ENCODE measurements at regions not wholly inside any gene's neighbourhood (a gene's known extent, or its start where the extent isn't known, plus 50 kb on each side); places are given as distances from the start of the nearest gene placed in this dataset.
A peak's percentile ranks its signal among the peaks of the same experiment; 100 is the strongest.

DNA sequence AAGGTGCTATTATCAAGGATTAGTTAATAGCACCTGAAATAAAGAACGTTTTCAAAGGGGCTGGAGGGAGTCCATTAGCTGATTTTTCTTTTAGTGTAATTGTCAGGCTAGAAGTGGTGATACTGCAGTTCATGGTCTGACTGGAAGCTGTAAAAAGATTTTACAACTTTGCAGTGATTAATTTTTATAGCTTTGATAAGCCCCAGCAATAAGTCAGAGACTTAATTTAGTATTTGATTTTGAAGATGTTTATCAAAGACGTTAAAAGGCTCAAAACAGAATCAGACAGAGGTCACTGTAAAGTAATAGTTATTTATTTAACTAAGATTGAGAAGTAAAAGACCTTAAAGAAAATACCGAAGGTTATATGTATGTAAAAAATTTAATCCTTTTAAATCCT lies 165.5 kb upstream of the FMN2 start:
- Histone ChIP-seq H3K4me2 (ENCODE audit: low read length) (no peak overlapping the region), H3K36me3 (replicated peaks; ENCODE audit: low read depth, low read length) (no peaks in the 10 kb centered on the region), H3K9me3 (ENCODE audit: insufficient read depth, low read length) (no peaks in the 10 kb centered on the region), H3K79me2 (ENCODE audit: low read length) (no peaks in the 10 kb centered on the region), H3K9ac (ENCODE audit: low read length) (no peak overlapping the region), H4K20me1 (ENCODE audit: insufficient read depth, low read length) (no peaks in the 10 kb centered on the region), H3K27me3 (ENCODE audit: low read depth, low read length) (no peaks in the 10 kb centered on the region), H2AFZ (ENCODE audit: low read depth, low read length) (no peak overlapping the region), H3K4me1 (ENCODE audit: low read length) (no peaks in the 10 kb centered on the region), H3K27ac (ENCODE audit: low read length) (no peak overlapping the region), H3K4me3 (ENCODE audit: low read length) (no peak overlapping the region)
- TF ChIP-seq, protein P1, sequence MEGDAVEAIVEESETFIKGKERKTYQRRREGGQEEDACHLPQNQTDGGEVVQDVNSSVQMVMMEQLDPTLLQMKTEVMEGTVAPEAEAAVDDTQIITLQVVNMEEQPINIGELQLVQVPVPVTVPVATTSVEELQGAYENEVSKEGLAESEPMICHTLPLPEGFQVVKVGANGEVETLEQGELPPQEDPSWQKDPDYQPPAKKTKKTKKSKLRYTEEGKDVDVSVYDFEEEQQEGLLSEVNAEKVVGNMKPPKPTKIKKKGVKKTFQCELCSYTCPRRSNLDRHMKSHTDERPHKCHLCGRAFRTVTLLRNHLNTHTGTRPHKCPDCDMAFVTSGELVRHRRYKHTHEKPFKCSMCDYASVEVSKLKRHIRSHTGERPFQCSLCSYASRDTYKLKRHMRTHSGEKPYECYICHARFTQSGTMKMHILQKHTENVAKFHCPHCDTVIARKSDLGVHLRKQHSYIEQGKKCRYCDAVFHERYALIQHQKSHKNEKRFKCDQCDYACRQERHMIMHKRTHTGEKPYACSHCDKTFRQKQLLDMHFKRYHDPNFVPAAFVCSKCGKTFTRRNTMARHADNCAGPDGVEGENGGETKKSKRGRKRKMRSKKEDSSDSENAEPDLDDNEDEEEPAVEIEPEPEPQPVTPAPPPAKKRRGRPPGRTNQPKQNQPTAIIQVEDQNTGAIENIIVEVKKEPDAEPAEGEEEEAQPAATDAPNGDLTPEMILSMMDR (IDR thresholded peaks at IDR 0.05; ENCODE audit: low read depth, low read length) = no peak
- no peak for TF ChIP-seq EZH2phosphoT487 (IDR thresholded peaks at IDR 0.05; ENCODE audit: low read depth)

- no peak overlapping the region for H3K4me3 ChIP-seq (ENCODE audit: low read length)
- no peaks in the 10 kb centered on the region for H3K79me2 ChIP-seq (ENCODE audit: low read length)
- H2AFZ ChIP-seq (ENCODE audit: low read depth, low read length) = no peak overlapping the region
- no peak overlapping the region for H3K9ac ChIP-seq (ENCODE audit: low read length)
- no peak overlapping the region for H3K4me2 ChIP-seq (ENCODE audit: low read length)
- H3K9me3 ChIP-seq (ENCODE audit: insufficient read depth, low read length) = no peaks in the 10 kb centered on the region
- no peaks in the 10 kb centered on the region for H3K27me3 ChIP-seq (ENCODE audit: low read depth, low read length)
- TF ChIP-seq EZH2phosphoT487 (IDR thresholded peaks at IDR 0.05; ENCODE audit: low read depth) = no peak
- TF ChIP-seq, protein P1 (IDR thresholded peaks at IDR 0.05; ENCODE audit: low read depth, low read length) = no peak
- no peak overlapping the region for H3K27ac ChIP-seq (ENCODE audit: low read length)
- H3K36me3 ChIP-seq (replicated peaks; ENCODE audit: low read depth, low read length) = no peaks in the 10 kb centered on the region
- no peaks in the 10 kb centered on the region for H4K20me1 ChIP-seq (ENCODE audit: insufficient read depth, low read length)
- no peaks in the 10 kb centered on the region for H3K4me1 ChIP-seq (ENCODE audit: low read length)
These were observed 162.4 kb upstream of the FMN2 start for GRCh38 chr1:239929317-239929716.

DNA sequence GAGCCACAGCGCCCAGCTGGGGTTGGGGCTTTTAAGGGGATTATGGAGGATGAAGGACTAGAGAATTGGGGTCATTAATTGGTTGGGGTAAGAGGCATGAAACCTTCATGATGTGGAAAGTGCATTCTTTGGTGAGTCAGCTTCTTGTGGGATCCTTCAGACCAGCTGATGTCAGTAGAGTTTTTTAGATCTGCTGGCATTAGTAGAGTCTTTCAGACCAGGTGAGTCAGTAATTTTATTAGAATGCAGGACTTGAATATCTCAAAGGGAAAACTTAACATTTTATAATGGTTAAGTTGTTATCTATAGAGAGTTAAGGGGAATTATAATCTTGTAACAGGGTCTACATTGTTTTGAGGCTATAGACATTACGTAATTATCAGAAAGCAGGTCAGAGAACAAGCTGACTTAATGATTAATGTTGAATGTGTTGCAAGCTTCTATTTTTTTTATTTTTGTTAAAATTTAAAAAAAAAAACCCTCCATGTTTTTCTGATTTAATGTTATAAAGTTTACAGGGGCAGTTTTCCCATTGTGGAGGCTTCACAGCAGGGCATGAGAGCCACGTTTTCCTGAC lies 160.9 kb upstream of the FMN2 start:
- no peak overlapping the region for H2AFZ ChIP-seq (ENCODE audit: low read depth, low read length)
- H3K27ac ChIP-seq (ENCODE audit: low read length) = no peak overlapping the region
- no peaks in the 10 kb centered on the region for H3K9me3 ChIP-seq (ENCODE audit: insufficient read depth, low read length)
- no peak overlapping the region for H3K4me3 ChIP-seq (ENCODE audit: low read length)
- H3K9ac ChIP-seq (ENCODE audit: low read length) = no peak overlapping the region
- no peaks in the 10 kb centered on the region for H3K36me3 ChIP-seq (replicated peaks; ENCODE audit: low read depth, low read length)
- H3K27me3 ChIP-seq (ENCODE audit: low read depth, low read length) = no peaks in the 10 kb centered on the region
- TF ChIP-seq, protein P1 (IDR thresholded peaks at IDR 0.05; ENCODE audit: low read depth, low read length) = no peak
- TF ChIP-seq EZH2phosphoT487 (IDR thresholded peaks at IDR 0.05; ENCODE audit: low read depth) = no peak
- no peak overlapping the region for H3K4me2 ChIP-seq (ENCODE audit: low read length)
- H3K79me2 ChIP-seq (ENCODE audit: low read length) = no peaks in the 10 kb centered on the region
- no peaks in the 10 kb centered on the region for H4K20me1 ChIP-seq (ENCODE audit: insufficient read depth, low read length)
- no peaks in the 10 kb centered on the region for H3K4me1 ChIP-seq (ENCODE audit: low read length)

- Histone ChIP-seq H2AFZ (ENCODE audit: low read depth, low read length) (0 out of 2 replicates have a peak overlapping the region, but pooled peaks have one; percentile 11), H3K79me2 (ENCODE audit: low read length) (no peaks in the 10 kb centered on the region), H3K27ac (ENCODE audit: low read length) (no peak overlapping the region), H3K9me3 (ENCODE audit: insufficient read depth, low read length) (no peaks in the 10 kb centered on the region), H3K27me3 (ENCODE audit: low read depth, low read length) (no peaks in the 10 kb centered on the region), H3K36me3 (replicated peaks; ENCODE audit: low read depth, low read length) (no peaks in the 10 kb centered on the region), H3K4me3 (ENCODE audit: low read length) (no peak overlapping the region), H3K4me2 (ENCODE audit: low read length) (no peak overlapping the region), H4K20me1 (ENCODE audit: insufficient read depth, low read length) (no peaks in the 10 kb centered on the region), H3K4me1 (ENCODE audit: low read length) (no peaks in the 10 kb centered on the region), H3K9ac (ENCODE audit: low read length) (no peak overlapping the region)
- no peak for TF ChIP-seq EZH2phosphoT487 (IDR thresholded peaks at IDR 0.05; ENCODE audit: low read depth)
- TF ChIP-seq, protein P1 (IDR thresholded peaks at IDR 0.05; ENCODE audit: low read depth, low read length) = no peak
These were observed 160.3 kb upstream of the FMN2 start for GRCh38 chr1:239931341-239931740.
